ENCODE measurements at regions not wholly inside any gene's neighbourhood (a gene's known extent, or its start where the extent isn't known, plus 50 kb on each side); places are given as distances from the start of the nearest gene placed in this dataset.

GRCh38 chr22:46090631-46091201 is 59.6 kb upstream of the PPARA start:
- DNase-seq (ENCODE audit: low read depth), result no peak

DNA sequence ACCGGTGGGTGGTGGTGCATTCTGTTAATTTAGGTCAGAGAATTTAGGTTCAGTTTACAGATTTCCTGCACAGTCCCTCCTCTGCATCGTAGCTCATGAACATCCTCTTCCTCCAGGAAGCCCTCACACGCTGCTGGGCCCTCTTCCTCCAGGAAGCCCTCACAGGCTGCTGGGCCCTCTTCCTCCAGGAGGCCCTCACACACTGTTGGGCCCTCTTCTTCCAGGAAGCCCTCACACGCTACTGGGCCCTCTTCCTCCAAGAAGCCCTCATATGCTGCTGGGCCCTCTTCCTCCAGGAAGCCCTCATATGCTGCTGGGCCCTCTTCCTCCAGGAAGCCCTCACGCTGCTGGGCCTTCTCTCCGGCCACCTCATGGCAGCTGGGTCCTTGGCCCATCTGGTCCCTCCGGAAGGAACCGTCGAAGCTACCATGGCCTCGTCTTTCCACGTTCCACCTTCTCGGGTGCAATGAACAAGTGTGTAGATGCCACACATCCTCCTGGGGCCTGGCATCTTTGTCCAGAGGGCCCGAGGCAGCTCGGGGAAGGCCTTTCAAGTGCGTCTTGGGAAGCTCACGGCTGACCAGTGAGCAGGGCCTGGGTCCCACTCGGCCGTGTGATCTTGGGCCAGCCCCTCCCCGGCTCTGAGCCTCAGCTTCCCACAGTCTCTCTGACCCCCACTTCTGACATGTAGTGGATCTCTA is 58.9 kb upstream of the PPARA start:
- no peak for DNase-seq (ENCODE audit: low read depth)

GRCh38 chr22:46092011-46092410 is 58.3 kb upstream of the PPARA start:
- no peak for DNase-seq (ENCODE audit: low read depth)

- no peak for DNase-seq (ENCODE audit: low read depth)
Observed at GRCh38 chr22:46092670-46093410, 57.5 kb upstream of the PPARA start.

DNA sequence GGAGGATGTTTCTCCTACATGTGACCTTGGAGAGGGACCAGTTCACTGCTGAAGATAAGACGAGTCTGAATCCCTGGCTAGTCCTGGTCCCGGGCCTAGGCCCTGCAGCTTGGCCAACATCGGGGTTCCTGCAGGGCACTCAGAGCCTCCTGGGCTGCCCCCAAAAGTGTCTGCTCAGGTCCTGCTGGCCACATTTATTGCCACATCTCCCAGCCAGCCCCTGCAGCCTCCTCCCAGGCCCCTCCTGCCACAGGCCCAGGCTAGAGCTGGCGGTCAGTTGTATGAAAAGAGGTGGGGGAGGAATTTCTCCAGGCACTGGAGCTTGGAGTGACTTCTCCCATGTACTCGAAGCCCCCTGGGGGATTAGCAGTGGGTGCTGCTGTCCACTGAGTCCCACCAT is 56.5 kb upstream of the PPARA start:
- no peak for DNase-seq (ENCODE audit: low read depth)

DNA sequence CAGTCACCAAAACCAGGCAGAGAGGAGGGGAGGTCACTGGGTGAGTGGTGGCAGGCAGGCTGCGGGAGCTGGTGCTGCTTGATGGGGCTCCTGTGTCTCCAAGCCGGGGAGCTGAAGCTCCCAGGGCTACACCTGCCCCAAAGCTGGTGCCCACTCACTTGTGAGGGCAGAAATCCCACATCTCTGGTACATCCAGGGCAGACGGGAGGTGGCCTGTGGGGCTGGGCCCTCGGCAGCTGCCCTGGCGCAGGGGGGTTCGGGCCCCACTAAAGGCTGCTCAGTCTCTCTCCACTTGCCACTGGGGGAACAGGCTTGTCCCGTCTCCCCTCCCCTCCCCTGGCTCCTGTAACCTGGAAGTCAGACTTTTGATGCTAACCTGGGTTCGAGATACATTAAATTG is 55.6 kb upstream of the PPARA start:
- no peak for DNase-seq (ENCODE audit: low read depth)

GRCh38 chr22:46096051-46096450 is 54.3 kb upstream of the PPARA start:
- DNase-seq (ENCODE audit: low read depth), result no peak

DNA sequence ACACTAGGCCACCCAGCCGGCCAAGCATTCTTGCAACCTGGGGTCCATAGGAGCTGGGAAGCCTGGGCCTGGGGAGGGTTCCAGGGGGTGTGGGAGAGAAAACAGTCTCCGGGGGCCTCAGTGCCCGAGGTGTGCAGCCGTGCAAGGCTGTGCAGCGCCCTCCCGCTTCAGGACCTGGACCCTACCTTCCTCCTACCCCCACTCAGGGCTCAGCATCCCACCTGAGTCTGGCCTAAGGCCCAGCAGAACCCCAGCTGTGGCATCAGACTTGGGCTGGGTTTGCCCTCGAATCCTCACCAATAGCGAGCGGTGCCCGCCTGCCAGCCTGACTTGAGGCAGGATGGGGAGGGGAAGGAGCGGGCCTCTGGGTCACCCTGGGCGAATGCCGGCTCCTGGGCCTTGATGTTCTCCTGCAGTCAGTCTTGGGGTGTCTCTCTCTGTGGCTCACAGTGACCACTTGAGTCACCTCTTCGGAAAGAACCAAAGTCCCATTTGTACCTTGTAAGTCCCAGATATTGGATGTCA is 53.6 kb upstream of the PPARA start:
- DNase-seq (ENCODE audit: low read depth), result no peak

- no peak for DNase-seq (ENCODE audit: low read depth)
Observed at GRCh38 chr22:46097268-46097900, 52.9 kb upstream of the PPARA start.

DNA sequence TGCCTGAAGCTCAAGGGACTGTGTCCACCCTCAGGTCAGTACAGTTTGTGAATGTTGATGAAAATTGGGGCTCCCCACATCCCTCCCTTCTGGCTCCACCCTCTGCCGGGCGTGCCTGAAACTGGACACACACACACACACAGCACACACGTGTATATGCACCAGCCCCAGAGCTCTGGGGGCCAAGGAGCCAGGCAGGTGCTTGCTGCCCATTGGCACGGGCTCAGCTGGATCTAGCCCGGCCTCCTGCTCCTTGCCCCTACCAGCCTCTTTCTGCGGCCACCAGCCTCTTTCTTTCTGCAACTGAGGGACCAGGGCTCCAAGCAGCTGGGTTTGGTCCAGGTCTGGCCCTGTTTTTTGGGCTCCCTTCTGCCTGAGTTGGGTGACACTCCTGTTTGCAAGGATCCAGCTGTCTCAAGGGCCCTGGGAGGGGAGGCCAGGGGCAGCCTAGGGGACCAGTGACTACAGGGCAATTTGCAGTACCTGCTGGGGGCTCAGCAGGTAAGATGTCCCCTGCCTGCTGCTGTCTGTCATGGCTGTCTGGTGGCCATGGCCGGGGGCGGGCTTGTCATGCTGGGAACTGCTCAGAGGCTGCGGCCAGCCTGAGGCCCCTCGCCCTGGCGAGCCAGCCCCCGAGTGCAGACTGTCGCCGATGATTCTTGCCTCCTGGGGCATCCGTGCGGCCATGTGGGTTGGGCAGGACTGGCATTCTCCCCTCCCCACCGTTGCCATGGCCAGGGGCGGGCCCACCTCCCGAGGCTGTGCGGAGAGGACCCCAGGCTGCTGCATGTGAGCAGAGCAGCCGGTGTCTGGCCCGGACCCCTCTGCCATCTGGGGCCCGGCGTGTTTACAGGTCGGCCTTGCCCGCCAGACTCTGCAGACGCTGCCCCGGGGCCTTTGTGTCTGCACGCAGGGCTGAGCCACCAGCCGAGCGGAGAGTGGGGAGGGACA is 51.5 kb upstream of the PPARA start:
- DNase-seq (ENCODE audit: low read depth), result no peak

GRCh38 chr22:46099740-46100139 is 50.6 kb upstream of the PPARA start:
- DNase-seq (ENCODE audit: low read depth), result no peak

- no peak for DNase-seq (ENCODE audit: low read depth)
Observed at GRCh38 chr22:46100401-46101105, 49.8 kb upstream of the PPARA start.
